ENCODE measurements at regions not wholly inside any gene's neighbourhood (a gene's known extent, or its start where the extent isn't known, plus 50 kb on each side); places are given as distances from the start of the nearest gene placed in this dataset.

GRCh38 chr16:76900285-76901263, 290.4 kb upstream of the MON1B start:
- no peak for DNase-seq (ENCODE audit: low spot score)

GRCh38 chr16:76906552-76906951, 284.4 kb upstream of the MON1B start:
- DNase-seq (ENCODE audit: low spot score): no peak

GRCh38 chr16:76910931-76911330, 280.1 kb upstream of the MON1B start:
- DNase-seq (ENCODE audit: low spot score): no peak

GRCh38 chr16:76913046-76913445, 277.9 kb upstream of the MON1B start:
- DNase-seq (ENCODE audit: low spot score): no peak

GRCh38 chr16:76926042-76926441, 264.9 kb upstream of the MON1B start:
- DNase-seq (ENCODE audit: low spot score): no peak

- DNase-seq (ENCODE audit: low spot score): no peak
Measured at GRCh38 chr16:76926595-76926994, 264.4 kb upstream of the MON1B start.

GRCh38 chr16:76931186-76931585, 259.8 kb upstream of the MON1B start:
- DNase-seq (ENCODE audit: low spot score): no peak

GRCh38 chr16:76932541-76933211, 258.3 kb upstream of the MON1B start:
- DNase-seq (ENCODE audit: low spot score): no peak

- DNase-seq (ENCODE audit: low spot score): no peak
Measured at GRCh38 chr16:76940251-76940650, 250.7 kb upstream of the MON1B start.

GRCh38 chr16:76941113-76941512, 249.9 kb upstream of the MON1B start:
- DNase-seq (ENCODE audit: low spot score): no peak

- DNase-seq (ENCODE audit: low spot score): no peak
Measured at GRCh38 chr16:76942089-76942488, 248.9 kb upstream of the MON1B start.

GRCh38 chr16:76943921-76944320, 247.1 kb upstream of the MON1B start:
- DNase-seq (ENCODE audit: low spot score): no peak

- no peak for DNase-seq (ENCODE audit: low spot score)
Measured at GRCh38 chr16:76946879-76947278, 244.1 kb upstream of the MON1B start.

- peak; percentile 3 for DNase-seq (ENCODE audit: low spot score)
Measured at GRCh38 chr16:76947749-76948148, 243.2 kb upstream of the MON1B start.

- DNase-seq (ENCODE audit: low spot score): no peak
Measured at GRCh38 chr16:76955629-76956028, 235.4 kb upstream of the MON1B start.

GRCh38 chr16:76956394-76956793, 234.6 kb upstream of the MON1B start:
- no peak for DNase-seq (ENCODE audit: low spot score)

GRCh38 chr16:76956841-76957240, 234.1 kb upstream of the MON1B start:
- DNase-seq (ENCODE audit: low spot score): no peak

- no peak for DNase-seq (ENCODE audit: low spot score)
Measured at GRCh38 chr16:76959166-76959565, 231.8 kb upstream of the MON1B start.

GRCh38 chr16:76963614-76964315, 227.2 kb upstream of the MON1B start:
- DNase-seq (ENCODE audit: low spot score): no peak

GRCh38 chr16:76964464-76965154, 226.4 kb upstream of the MON1B start:
- no peak for DNase-seq (ENCODE audit: low spot score)

GRCh38 chr16:76970087-76970744, 220.8 kb upstream of the MON1B start:
- no peak for DNase-seq (ENCODE audit: low spot score)

GRCh38 chr16:76970745-76971099, 220.3 kb upstream of the MON1B start:
- no peak for DNase-seq (ENCODE audit: low spot score)
